HL-60 (cell line): ENCODE measurements at regions not wholly inside any gene's neighbourhood (a gene's known extent, or its start where the extent isn't known, plus 50 kb on each side); places are given as distances from the start of the nearest gene placed in this dataset.

ENCODE experiments used
- DNase-seq, 2 experiments: peaks; one replicate each; pipeline ENCODE4 v3.0.0-alpha.2; 2010 to 2020; ENCODE audit warnings: low read depth in 1 of 2, low spot score in 1 of 2
- H3K27ac ChIP-seq: fragments of 250-450 bp; sonication (Bioruptor Pico); replicated peaks from 2 replicates; pipeline ENCODE4 v1.5.1; 2020; ENCODE audit warnings: mild to moderate bottlenecking, moderate library complexity
- H3K27me3 ChIP-seq: fragments of 250-450 bp; sonication (Bioruptor Pico); 2 replicates; pipeline ENCODE4 v1.5.1; 2021; ENCODE audit warnings: mild to moderate bottlenecking, moderate library complexity; ENCODE audit not compliant: insufficient read depth, poor library complexity, severe bottlenecking
- H3K4me3 ChIP-seq: replicated peaks from 2 replicates; pipeline ENCODE4 v1.5.1; 2011; ENCODE audit warnings: mild to moderate bottlenecking, control low read depth, low read length; ENCODE audit not compliant: insufficient read depth
- GABPA ChIP-seq: IDR thresholded peaks from 2 replicates; pipeline ENCODE4 v1.6.1; 2012; ENCODE audit warnings: low read depth
- POLR2AphosphoS5 ChIP-seq: IDR thresholded peaks from 2 replicates; pipeline ENCODE4 v1.6.1; 2012; ENCODE audit warnings: low read depth
- SPI1 ChIP-seq: IDR thresholded peaks from 2 replicates; pipeline ENCODE4 v1.6.1; 2012; ENCODE audit warnings: low read depth, mild to moderate bottlenecking, borderline replicate concordance
- TF ChIP-seq, protein P1 (sequence below): IDR thresholded peaks from 2 replicates; pipeline ENCODE4 v1.6.1; 2012; ENCODE audit warnings: low read depth; ENCODE audit not compliant: insufficient replicate concordance
- TF ChIP-seq, protein P2 (sequence below): IDR thresholded peaks from one replicate; pipeline ENCODE4 v1.5.1; 2011; ENCODE audit warnings: low read length, control low read depth, inconsistent platforms; ENCODE audit not compliant: insufficient read depth

DNA sequence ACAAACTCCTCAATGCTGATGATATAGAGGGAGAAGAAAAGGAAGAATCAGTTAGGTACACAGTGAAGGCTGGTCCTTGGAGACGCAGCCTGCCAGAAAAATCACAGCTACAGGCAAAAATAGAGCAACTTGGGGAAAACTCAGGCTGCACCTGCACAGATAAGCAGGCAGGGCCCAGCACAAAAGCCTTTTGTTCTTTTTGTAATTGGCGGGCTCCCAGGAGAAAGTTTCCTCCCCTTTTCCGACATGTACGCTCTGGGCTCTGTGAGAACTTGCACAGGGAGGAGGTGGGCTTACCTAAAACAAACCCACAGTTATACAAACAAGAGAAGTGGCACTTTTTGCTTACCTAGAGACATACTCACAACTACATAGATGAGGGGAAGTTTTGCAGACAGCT lies 813.4 kb upstream of the EPHA6 start:
- no peak overlapping the region for H3K27ac ChIP-seq
- TF ChIP-seq, protein P1, sequence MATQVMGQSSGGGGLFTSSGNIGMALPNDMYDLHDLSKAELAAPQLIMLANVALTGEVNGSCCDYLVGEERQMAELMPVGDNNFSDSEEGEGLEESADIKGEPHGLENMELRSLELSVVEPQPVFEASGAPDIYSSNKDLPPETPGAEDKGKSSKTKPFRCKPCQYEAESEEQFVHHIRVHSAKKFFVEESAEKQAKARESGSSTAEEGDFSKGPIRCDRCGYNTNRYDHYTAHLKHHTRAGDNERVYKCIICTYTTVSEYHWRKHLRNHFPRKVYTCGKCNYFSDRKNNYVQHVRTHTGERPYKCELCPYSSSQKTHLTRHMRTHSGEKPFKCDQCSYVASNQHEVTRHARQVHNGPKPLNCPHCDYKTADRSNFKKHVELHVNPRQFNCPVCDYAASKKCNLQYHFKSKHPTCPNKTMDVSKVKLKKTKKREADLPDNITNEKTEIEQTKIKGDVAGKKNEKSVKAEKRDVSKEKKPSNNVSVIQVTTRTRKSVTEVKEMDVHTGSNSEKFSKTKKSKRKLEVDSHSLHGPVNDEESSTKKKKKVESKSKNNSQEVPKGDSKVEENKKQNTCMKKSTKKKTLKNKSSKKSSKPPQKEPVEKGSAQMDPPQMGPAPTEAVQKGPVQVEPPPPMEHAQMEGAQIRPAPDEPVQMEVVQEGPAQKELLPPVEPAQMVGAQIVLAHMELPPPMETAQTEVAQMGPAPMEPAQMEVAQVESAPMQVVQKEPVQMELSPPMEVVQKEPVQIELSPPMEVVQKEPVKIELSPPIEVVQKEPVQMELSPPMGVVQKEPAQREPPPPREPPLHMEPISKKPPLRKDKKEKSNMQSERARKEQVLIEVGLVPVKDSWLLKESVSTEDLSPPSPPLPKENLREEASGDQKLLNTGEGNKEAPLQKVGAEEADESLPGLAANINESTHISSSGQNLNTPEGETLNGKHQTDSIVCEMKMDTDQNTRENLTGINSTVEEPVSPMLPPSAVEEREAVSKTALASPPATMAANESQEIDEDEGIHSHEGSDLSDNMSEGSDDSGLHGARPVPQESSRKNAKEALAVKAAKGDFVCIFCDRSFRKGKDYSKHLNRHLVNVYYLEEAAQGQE: no peak
- TF ChIP-seq, protein P2, sequence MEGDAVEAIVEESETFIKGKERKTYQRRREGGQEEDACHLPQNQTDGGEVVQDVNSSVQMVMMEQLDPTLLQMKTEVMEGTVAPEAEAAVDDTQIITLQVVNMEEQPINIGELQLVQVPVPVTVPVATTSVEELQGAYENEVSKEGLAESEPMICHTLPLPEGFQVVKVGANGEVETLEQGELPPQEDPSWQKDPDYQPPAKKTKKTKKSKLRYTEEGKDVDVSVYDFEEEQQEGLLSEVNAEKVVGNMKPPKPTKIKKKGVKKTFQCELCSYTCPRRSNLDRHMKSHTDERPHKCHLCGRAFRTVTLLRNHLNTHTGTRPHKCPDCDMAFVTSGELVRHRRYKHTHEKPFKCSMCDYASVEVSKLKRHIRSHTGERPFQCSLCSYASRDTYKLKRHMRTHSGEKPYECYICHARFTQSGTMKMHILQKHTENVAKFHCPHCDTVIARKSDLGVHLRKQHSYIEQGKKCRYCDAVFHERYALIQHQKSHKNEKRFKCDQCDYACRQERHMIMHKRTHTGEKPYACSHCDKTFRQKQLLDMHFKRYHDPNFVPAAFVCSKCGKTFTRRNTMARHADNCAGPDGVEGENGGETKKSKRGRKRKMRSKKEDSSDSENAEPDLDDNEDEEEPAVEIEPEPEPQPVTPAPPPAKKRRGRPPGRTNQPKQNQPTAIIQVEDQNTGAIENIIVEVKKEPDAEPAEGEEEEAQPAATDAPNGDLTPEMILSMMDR: no peak
- TF ChIP-seq SPI1 (no peak), GABPA (no peak), POLR2AphosphoS5 (no peak)
- H3K4me3 ChIP-seq: no peak overlapping the region
- no peak for DNase-seq
- H3K27me3 ChIP-seq: no peaks in the 10 kb centered on the region

DNA sequence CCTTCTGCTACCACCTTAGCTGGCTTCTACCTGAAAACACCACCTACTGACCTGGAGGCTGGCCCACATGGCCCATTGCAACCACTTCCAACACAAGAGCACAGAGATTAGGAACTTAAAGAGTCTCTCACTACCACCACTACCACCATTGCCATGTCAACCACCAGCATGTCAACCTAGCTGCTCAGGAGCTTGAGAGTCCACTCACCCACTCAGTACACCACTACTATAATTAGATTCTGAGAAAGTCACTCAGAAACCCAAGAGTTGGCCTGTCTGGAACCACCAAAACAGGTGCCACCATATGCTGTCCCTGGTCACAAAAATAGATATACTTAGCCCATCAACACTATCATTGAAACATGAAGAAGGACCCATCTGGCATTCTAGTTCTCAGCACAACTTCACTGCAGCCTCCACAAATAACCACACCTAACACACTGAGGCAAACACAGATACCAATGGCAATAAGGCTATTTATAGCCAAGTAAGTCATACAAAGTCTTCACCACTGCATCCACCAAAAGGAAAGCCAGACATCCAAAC lies 806.7 kb upstream of the EPHA6 start:
- no peak overlapping the region for H3K27ac ChIP-seq
- TF ChIP-seq, protein P2: no peak
- TF ChIP-seq, protein P1: no peak
- TF ChIP-seq POLR2AphosphoS5 (no peak), SPI1 (no peak), GABPA (no peak)
- H3K27me3 ChIP-seq: no peaks in the 10 kb centered on the region
- H3K4me3 ChIP-seq: no peak overlapping the region
- no peak for DNase-seq

DNA sequence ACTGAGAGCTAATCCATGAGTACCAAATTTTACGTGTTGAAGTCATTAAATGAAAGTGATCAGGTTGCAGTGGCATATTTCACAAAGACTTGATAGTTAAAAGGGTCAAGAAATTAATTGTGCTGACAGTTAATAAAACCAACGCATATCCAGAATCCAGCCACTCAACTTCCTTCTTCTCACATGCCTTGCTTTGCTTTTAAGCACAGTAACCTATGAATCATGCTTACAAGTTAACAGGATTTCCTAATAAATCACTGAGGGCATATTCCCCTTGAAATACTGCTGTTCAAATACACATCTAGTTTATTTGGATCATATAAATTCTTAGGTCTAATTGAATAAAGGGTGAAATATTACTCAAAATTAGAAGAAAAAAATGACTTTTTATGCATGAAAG lies 801.5 kb upstream of the EPHA6 start:
- no peak for DNase-seq
- Histone ChIP-seq H3K27me3 (no peaks in the 10 kb centered on the region), H3K4me3 (no peak overlapping the region), H3K27ac (no peak overlapping the region)
- TF ChIP-seq SPI1 (no peak), POLR2AphosphoS5 (no peak)
- TF ChIP-seq, protein P1: no peak

DNA sequence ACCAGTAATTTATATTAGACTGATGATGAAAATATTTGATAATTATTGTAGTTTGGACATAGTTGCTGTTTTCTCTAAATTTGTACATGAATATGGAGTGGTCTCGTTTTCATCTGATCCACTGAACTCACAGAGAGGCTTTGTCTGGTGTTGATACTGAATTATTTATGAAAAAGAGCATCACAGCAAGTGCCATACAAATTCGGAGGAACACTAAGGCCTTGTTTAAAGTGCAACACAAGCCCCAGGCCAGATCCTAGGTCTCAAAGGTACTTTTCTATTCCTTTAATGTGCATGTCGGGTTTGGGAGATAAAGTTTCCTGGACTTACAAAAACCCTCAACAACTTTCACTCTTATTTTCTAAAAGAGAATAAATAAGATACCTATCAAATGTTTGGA lies 796.8 kb upstream of the EPHA6 start:
- Histone ChIP-seq H3K4me3 (no peak overlapping the region), H3K27me3 (no peaks in the 10 kb centered on the region), H3K27ac (no peak overlapping the region)
- DNase-seq: no peak
- TF ChIP-seq, protein P2: no peak
- TF ChIP-seq SPI1: no peak
- TF ChIP-seq GABPA: no peak
- TF ChIP-seq POLR2AphosphoS5: no peak
- TF ChIP-seq, protein P1: no peak
